ENCODE measurements at regions not wholly inside any gene's neighbourhood (a gene's known extent, or its start where the extent isn't known, plus 50 kb on each side); places are given as distances from the start of the nearest gene placed in this dataset.

DNA sequence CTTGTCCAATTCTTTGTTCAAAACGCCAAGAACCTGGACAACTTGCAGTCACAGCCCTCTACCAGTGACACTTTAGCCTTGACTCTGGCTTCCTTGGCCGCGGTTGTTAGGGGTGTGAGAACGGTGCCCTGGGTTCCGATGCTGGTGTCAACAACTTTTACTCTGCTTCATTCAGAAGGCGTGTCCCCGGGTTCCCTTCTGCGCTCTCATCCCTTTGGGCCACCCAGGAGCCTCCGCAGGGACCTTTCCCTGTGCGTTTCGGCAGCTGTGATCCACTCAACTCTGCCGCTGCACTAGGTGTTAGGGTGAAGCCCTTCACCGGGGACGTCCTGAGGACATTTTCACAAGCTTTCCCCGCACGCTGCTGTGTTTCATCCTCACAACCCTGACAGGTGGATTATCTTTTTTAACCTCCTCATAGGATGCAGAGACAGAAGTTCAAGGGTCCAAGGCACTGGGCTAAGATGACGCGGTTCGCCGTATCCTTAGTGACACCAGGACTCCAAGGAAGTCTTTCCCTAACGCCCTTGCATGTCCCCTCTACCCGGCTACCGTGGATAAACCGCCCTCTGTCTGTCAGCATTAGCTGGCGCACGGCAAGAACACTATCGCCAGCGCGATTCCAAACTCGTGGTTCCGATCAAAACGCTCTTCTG is 133.5 kb upstream of the SHH start:
- TF ChIP-seq POLR2AphosphoS5 (IDR thresholded peaks at IDR 0.05; ENCODE audit: low read depth, low read length) (no peak), TAF1 (IDR thresholded peaks at IDR 0.05; ENCODE audit: low read depth, low read length) (no peak)
